Upper lobe of left lung (tissue), 6 donors: ENCODE measurements at regions not wholly inside any gene's neighbourhood (a gene's known extent, or its start where the extent isn't known, plus 50 kb on each side); places are given as distances from the start of the nearest gene placed in this dataset.

Experiments used
- ATAC-seq, 2 donors: fragments of 200-7000 bp; cut with Tn5 transposase; one replicate each; pipeline ENCODE4 v1.9.1; 2022; ENCODE audit warnings: mild to moderate bottlenecking in 2 of 2, moderate library complexity in 2 of 2; ENCODE audit not compliant: low FRiP score in 2 of 2
- DNase-seq, 2 donors: peaks; one replicate each; pipeline ENCODE4 v3.0.0-alpha.2; 2019 to 2020
- H3K27ac ChIP-seq, 4 donors: fragments of 200-600 bp; sonication (generic); one replicate each; pipeline ENCODE4 v1.5.1; 2016 to 2019
- H3K27me3 ChIP-seq, 4 donors: fragments of 200-600 bp; sonication (generic); one replicate each; pipeline ENCODE4 v1.5.1; 2017 to 2019
- H3K36me3 ChIP-seq, 4 donors: fragments of 200-600 bp; sonication (generic); one replicate each; pipeline ENCODE4 v1.5.1; 2016 to 2019
- H3K4me1 ChIP-seq, 4 donors: fragments of 200-600 bp; sonication (generic); one replicate each; pipeline ENCODE4 v1.5.1; 2018 to 2019
- H3K4me3 ChIP-seq, 4 donors: fragments of 200-600 bp; sonication (generic); one replicate each; pipeline ENCODE4 v1.5.1; 2017 to 2019; ENCODE audit warnings: mild to moderate bottlenecking in 2 of 4, moderate library complexity in 1 of 4
- H3K9me3 ChIP-seq, 4 donors: fragments of 200-600 bp; sonication (generic); one replicate each; pipeline ENCODE4 v1.5.1; 2018 to 2019
- CTCF ChIP-seq, 6 experiments: fragments of 450-650 bp in 4 of 6; fragments of 200-600 bp in 2 of 6; sonication (generic) in 2 of 6; IDR thresholded peaks; one replicate each; pipeline ENCODE4 v1.5.1; 2016 to 2019; ENCODE audit warnings: antibody characterized with exemption in 6 of 6
- EP300 ChIP-seq, 4 donors: sonication (generic); formaldehyde crosslinking; IDR thresholded peaks; one replicate each; pipeline ENCODE4 v1.5.1; 2017; ENCODE audit warnings: antibody characterized with exemption in 4 of 4, control low read depth in 2 of 4
- POLR2A ChIP-seq, 4 donors: fragments of 450-650 bp; IDR thresholded peaks; one replicate each; pipeline ENCODE4 v1.5.1; 2016 to 2017; ENCODE audit warnings: antibody characterized with exemption in 4 of 4, mild to moderate bottlenecking in 2 of 4
- POLR2AphosphoS5 ChIP-seq, 2 donors: sonication (generic); formaldehyde crosslinking; IDR thresholded peaks; one replicate each; pipeline ENCODE4 v1.5.1; 2017; ENCODE audit warnings: antibody characterized with exemption in 2 of 2
- WGBS, 2 donors: methylation state at CpG; one replicate each; pipeline ENCODE4 v1.1.5; 2017 to 2018; 5-methylcytosine and 5-hydroxymethylcytosine counted together
- donor health status: DM: no; HTN: no; CAD: no; lungs with moderate emphysema.
- donor health status: DM: no; HTN: yes; CAD: no; lungs with severe emphysema.

GRCh38 chr14:25358330-25358729 is 308.4 kb upstream of the STXBP6 start:
- no peak for ATAC-seq
- no peak for DNase-seq
- 88 to 100% methylated on average over 1 of the region's 1 CpG for WGBS, 2 donors

DNA sequence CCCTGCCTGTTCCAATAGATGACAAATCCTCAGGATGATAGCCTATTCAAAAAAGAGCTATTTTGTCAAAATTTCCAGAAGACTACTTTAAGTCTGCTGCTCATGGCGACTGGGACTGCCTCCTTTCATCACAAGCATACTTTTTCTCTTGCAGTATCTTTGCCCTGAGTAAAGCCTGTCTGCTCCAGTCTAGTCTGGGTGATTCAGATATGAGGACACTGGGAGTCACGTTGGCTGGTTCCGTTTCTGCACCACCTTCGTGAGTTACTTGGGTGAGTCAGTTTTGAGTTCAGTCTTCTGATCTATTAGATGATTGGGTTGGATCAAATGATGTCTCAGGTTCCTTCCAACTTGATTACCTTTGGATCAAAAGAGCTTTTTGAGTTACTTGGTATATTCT is 301.3 kb upstream of the STXBP6 start:
- Histone ChIP-seq H3K27ac (no peak overlapping the region), H3K4me1 (no peaks in the 10 kb centered on the region), H3K4me3 (no peak overlapping the region), H3K27me3 (no peaks in the 10 kb centered on the region), H3K9me3 (no peaks in the 10 kb centered on the region), H3K36me3 (no peaks in the 10 kb centered on the region)
- no peak for TF ChIP-seq POLR2AphosphoS5 (IDR thresholded peaks at IDR 0.05)
- TF ChIP-seq CTCF (IDR thresholded peaks at IDR 0.05): no peak
- TF ChIP-seq POLR2A (IDR thresholded peaks at IDR 0.05): no peak
- no peak for TF ChIP-seq EP300 (IDR thresholded peaks at IDR 0.05)
- ATAC-seq: peak in 1 of 2 donors; percentile 68
- DNase-seq: no peak
- WGBS, 2 donors: 89 to 94% methylated on average over 4 of the region's 4 CpGs

More at GRCh38 chr14:25358330-25358729, 308.4 kb upstream of the STXBP6 start:
- H3K9me3 ChIP-seq: no peaks in the 10 kb centered on the region
- no peaks in the 10 kb centered on the region for H3K36me3 ChIP-seq
- no peak overlapping the region for H3K4me3 ChIP-seq
- TF ChIP-seq POLR2A (IDR thresholded peaks at IDR 0.05) (no peak), CTCF (IDR thresholded peaks at IDR 0.05) (no peak), POLR2AphosphoS5 (IDR thresholded peaks at IDR 0.05) (no peak), EP300 (IDR thresholded peaks at IDR 0.05) (no peak)
- H3K27me3 ChIP-seq: no peaks in the 10 kb centered on the region
- H3K4me1 ChIP-seq: no peaks in the 10 kb centered on the region
- H3K27ac ChIP-seq: no peak overlapping the region

- TF ChIP-seq POLR2AphosphoS5 (IDR thresholded peaks at IDR 0.05): no peak
- TF ChIP-seq EP300 (IDR thresholded peaks at IDR 0.05): no peak
- TF ChIP-seq POLR2A (IDR thresholded peaks at IDR 0.05): no peak
- no peak for TF ChIP-seq CTCF (IDR thresholded peaks at IDR 0.05)
- WGBS, 2 donors: 62 to 72% methylated on average over 4 of the region's 4 CpGs
- Histone ChIP-seq H3K4me3 (no peak overlapping the region), H3K4me1 (no peaks in the 10 kb centered on the region), H3K27me3 (no peaks in the 10 kb centered on the region), H3K27ac (no peak overlapping the region), H3K9me3 (no peaks in the 10 kb centered on the region), H3K36me3 (no peaks in the 10 kb centered on the region)
- DNase-seq: no peak
- ATAC-seq: peak in 1 of 2 donors; percentile 31
Measured at GRCh38 chr14:25350802-25351201, 300.9 kb upstream of the STXBP6 start.

- no peaks in the 10 kb centered on the region for H3K27me3 ChIP-seq
- no peak for TF ChIP-seq POLR2AphosphoS5 (IDR thresholded peaks at IDR 0.05)
- no peak for TF ChIP-seq EP300 (IDR thresholded peaks at IDR 0.05)
- TF ChIP-seq CTCF (IDR thresholded peaks at IDR 0.05): no peak
- no peak for TF ChIP-seq POLR2A (IDR thresholded peaks at IDR 0.05)
- no peak overlapping the region for H3K4me3 ChIP-seq
- no peak overlapping the region for H3K27ac ChIP-seq
- no peaks in the 10 kb centered on the region for H3K9me3 ChIP-seq
- DNase-seq: no peak
- no peaks in the 10 kb centered on the region for H3K36me3 ChIP-seq
- no peaks in the 10 kb centered on the region for H3K4me1 ChIP-seq
- 89 to 95% methylated on average over 3 of the region's 3 CpGs for WGBS, 2 donors
- ATAC-seq: peak in 1 of 2 donors; percentile 59
Measured at GRCh38 chr14:25350021-25350420, 300.1 kb upstream of the STXBP6 start.

DNA sequence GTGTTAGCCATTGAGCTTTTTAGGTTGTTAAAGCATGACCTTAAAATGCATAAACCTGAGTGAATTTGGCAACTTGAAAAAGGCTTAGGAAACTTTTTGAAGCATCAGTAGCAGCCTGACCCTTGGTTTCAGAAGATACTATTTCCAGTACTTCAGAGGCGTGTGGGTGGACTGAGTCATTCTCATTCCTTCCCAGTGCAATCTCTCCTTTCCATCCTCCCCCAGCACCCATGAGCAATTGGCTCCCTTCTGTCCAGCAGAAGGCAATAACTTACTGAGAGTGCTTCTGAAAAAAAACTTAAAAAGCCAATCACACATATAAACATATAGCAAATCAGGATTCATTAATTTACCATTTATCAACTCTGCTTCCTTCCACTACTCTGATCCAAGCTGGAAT is 299.3 kb upstream of the STXBP6 start:
- Histone ChIP-seq H3K27me3 (no peaks in the 10 kb centered on the region), H3K27ac (no peak overlapping the region), H3K4me1 (no peaks in the 10 kb centered on the region), H3K9me3 (no peaks in the 10 kb centered on the region), H3K4me3 (no peak overlapping the region), H3K36me3 (no peaks in the 10 kb centered on the region)
- ATAC-seq: peak in 1 of 2 donors; percentile 83
- WGBS, 2 donors: 82 to 88% methylated on average over 1 of the region's 1 CpG
- DNase-seq: no peak
- TF ChIP-seq EP300 (IDR thresholded peaks at IDR 0.05) (no peak), POLR2A (IDR thresholded peaks at IDR 0.05) (no peak), CTCF (IDR thresholded peaks at IDR 0.05) (no peak), POLR2AphosphoS5 (IDR thresholded peaks at IDR 0.05) (no peak)
